Effector memory CD4-positive, alpha-beta T cell (primary cell): ENCODE measurements at regions not wholly inside any gene's neighbourhood (a gene's known extent, or its start where the extent isn't known, plus 50 kb on each side); places are given as distances from the start of the nearest gene placed in this dataset.
A peak's percentile ranks its signal among the peaks of the same experiment; 100 is the strongest.

Experiments
- DNase-seq, 3 donors: peaks; one replicate each; pipeline ENCODE4 v3.0.0-alpha.2; 2020
- H3K27ac ChIP-seq: 2 replicates; pipeline ENCODE4 v1.7.0; 2013; ENCODE audit warnings: mild to moderate bottlenecking, low read length, moderate library complexity; ENCODE audit not compliant: insufficient read depth, poor library complexity, severe bottlenecking
- H3K27me3 ChIP-seq: replicated peaks from 2 replicates; pipeline ENCODE4 v1.7.0; 2013; ENCODE audit warnings: mild to moderate bottlenecking, low read length; ENCODE audit not compliant: insufficient read depth, control insufficient read depth, poor library complexity, severe bottlenecking
- H3K36me3 ChIP-seq: 2 replicates; pipeline ENCODE4 v1.7.0; 2013; ENCODE audit warnings: mild to moderate bottlenecking, low read length, moderate library complexity; ENCODE audit not compliant: control insufficient read depth, insufficient read depth
- H3K4me1 ChIP-seq: 2 replicates; pipeline ENCODE4 v1.7.0; 2013; ENCODE audit warnings: low read length, mild to moderate bottlenecking; ENCODE audit not compliant: control insufficient read depth, insufficient read depth, poor library complexity, severe bottlenecking
- H3K4me3 ChIP-seq: 2 replicates; pipeline ENCODE4 v1.7.0; 2013; ENCODE audit warnings: low read length, low read depth, mild to moderate bottlenecking; ENCODE audit not compliant: insufficient read depth, poor library complexity, severe bottlenecking
- H3K9me3 ChIP-seq: 2 replicates; pipeline ENCODE4 v1.7.0; 2013; ENCODE audit warnings: mild to moderate bottlenecking, low read length, moderate library complexity; ENCODE audit not compliant: control insufficient read depth

- Histone ChIP-seq H3K27ac (no peak overlapping the region), H3K4me1 (no peaks in the 10 kb centered on the region), H3K4me3 (no peak overlapping the region), H3K36me3 (no peaks in the 10 kb centered on the region), H3K9me3 (no peaks in the 10 kb centered on the region), H3K27me3 (no peaks in the 10 kb centered on the region)
- no peak for DNase-seq
Observed at GRCh38 chr2:226431288-226431948, 368.2 kb downstream of the IRS1 start.

- Histone ChIP-seq H3K27ac (no peak overlapping the region), H3K9me3 (no peaks in the 10 kb centered on the region), H3K36me3 (no peaks in the 10 kb centered on the region), H3K4me1 (no peaks in the 10 kb centered on the region), H3K4me3 (no peak overlapping the region), H3K27me3 (no peaks in the 10 kb centered on the region)
- DNase-seq = no peak
Observed at GRCh38 chr2:226429476-226429875, 370.1 kb downstream of the IRS1 start.

- Histone ChIP-seq H3K27ac (no peak overlapping the region), H3K4me3 (no peak overlapping the region), H3K36me3 (no peaks in the 10 kb centered on the region), H3K27me3 (no peaks in the 10 kb centered on the region), H3K4me1 (peaks cover 7% of the 10 kb centered on the region), H3K9me3 (no peaks in the 10 kb centered on the region)
- DNase-seq = no peak
Observed at GRCh38 chr2:226427538-226428307, 371.9 kb downstream of the IRS1 start.

- Histone ChIP-seq H3K36me3 (no peaks in the 10 kb centered on the region), H3K9me3 (no peaks in the 10 kb centered on the region), H3K4me1 (peaks cover 7% of the 10 kb centered on the region), H3K27ac (no peak overlapping the region), H3K4me3 (no peak overlapping the region), H3K27me3 (no peaks in the 10 kb centered on the region)
- no peak for DNase-seq
Observed at GRCh38 chr2:226426292-226426736, 373.3 kb downstream of the IRS1 start.

GRCh38 chr2:226424971-226425370, 374.6 kb downstream of the IRS1 start:
- peaks cover 7% of the 10 kb centered on the region for H3K4me1 ChIP-seq
- H3K27me3 ChIP-seq = no peaks in the 10 kb centered on the region
- H3K9me3 ChIP-seq = no peaks in the 10 kb centered on the region
- no peak overlapping the region for H3K4me3 ChIP-seq
- no peak overlapping the region for H3K27ac ChIP-seq
- no peaks in the 10 kb centered on the region for H3K36me3 ChIP-seq
- DNase-seq = no peak

- DNase-seq = peak; percentile 8 to 20 (median 17)
- H3K27ac ChIP-seq = no peak overlapping the region
- H3K27me3 ChIP-seq = no peaks in the 10 kb centered on the region
- H3K9me3 ChIP-seq = no peaks in the 10 kb centered on the region
- peaks cover 7% of the 10 kb centered on the region for H3K4me1 ChIP-seq
- no peaks in the 10 kb centered on the region for H3K36me3 ChIP-seq
- H3K4me3 ChIP-seq = peak overlapping the region; percentile 14
Observed at GRCh38 chr2:226423498-226423960, 376.1 kb downstream of the IRS1 start.

GRCh38 chr2:226420646-226421045, 379.0 kb downstream of the IRS1 start:
- Histone ChIP-seq H3K27me3 (no peaks in the 10 kb centered on the region), H3K36me3 (no peaks in the 10 kb centered on the region), H3K27ac (no peak overlapping the region), H3K4me3 (no peak overlapping the region), H3K9me3 (no peaks in the 10 kb centered on the region), H3K4me1 (peaks cover 7% of the 10 kb centered on the region)
- DNase-seq = no peak

- H3K9me3 ChIP-seq = no peaks in the 10 kb centered on the region
- no peaks in the 10 kb centered on the region for H3K36me3 ChIP-seq
- no peak overlapping the region for H3K27ac ChIP-seq
- H3K27me3 ChIP-seq = no peaks in the 10 kb centered on the region
- no peak for DNase-seq
- no peak overlapping the region for H3K4me3 ChIP-seq
- H3K4me1 ChIP-seq = no peaks in the 10 kb centered on the region
Observed at GRCh38 chr2:226418521-226418920, 381.1 kb downstream of the IRS1 start.

GRCh38 chr2:226414335-226414734, 385.3 kb downstream of the IRS1 start:
- H3K4me1 ChIP-seq = no peaks in the 10 kb centered on the region
- no peak for DNase-seq
- H3K36me3 ChIP-seq = no peaks in the 10 kb centered on the region
- no peaks in the 10 kb centered on the region for H3K27me3 ChIP-seq
- no peak overlapping the region for H3K4me3 ChIP-seq
- H3K9me3 ChIP-seq = no peaks in the 10 kb centered on the region
- H3K27ac ChIP-seq = no peak overlapping the region

GRCh38 chr2:226413498-226414130, 386.0 kb downstream of the IRS1 start:
- Histone ChIP-seq H3K27ac (no peak overlapping the region), H3K4me1 (no peaks in the 10 kb centered on the region), H3K36me3 (no peaks in the 10 kb centered on the region), H3K9me3 (no peaks in the 10 kb centered on the region), H3K4me3 (no peak overlapping the region), H3K27me3 (no peaks in the 10 kb centered on the region)
- no peak for DNase-seq
